CD4-positive, alpha-beta T cell treated with Interleukin-17A for 1 hour (primary cell): ENCODE measurements at regions not wholly inside any gene's neighbourhood (a gene's known extent, or its start where the extent isn't known, plus 50 kb on each side); places are given as distances from the start of the nearest gene placed in this dataset.
"Not testable (repeated sequence)": the region's sequence is repeated elsewhere in the genome, so short reads cannot be mapped to it uniquely, and the experiment has no call there.

Experiments used
- DNase-seq: peaks from one replicate; pipeline ENCODE4 v3.0.0-alpha.2; 2020

- no peak for DNase-seq
Measured at GRCh38 chr4:164345756-164346155, 408.2 kb upstream of the SMIM31 start.

DNA sequence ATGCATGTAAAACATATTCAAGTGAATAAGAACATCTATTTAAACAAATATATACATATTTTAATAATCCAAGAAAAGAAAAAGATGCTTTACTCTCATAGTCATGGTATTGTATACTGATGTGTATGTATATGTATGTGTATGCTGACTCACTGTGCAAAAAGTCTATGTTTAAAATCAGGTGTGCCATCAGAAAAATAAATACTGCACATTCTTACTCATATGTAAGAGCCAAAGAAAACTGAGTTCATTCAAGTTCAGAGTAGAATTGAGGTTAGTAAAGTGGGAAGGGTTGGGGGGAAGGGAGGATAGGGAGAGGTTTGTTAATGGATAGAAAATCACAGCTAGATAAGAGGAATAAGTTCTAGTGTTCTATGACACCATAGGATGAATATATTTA is 403.9 kb upstream of the SMIM31 start:
- no peak for DNase-seq

GRCh38 chr4:164350716-164351115 is 403.2 kb upstream of the SMIM31 start:
- DNase-seq: not testable (repeated sequence)

- DNase-seq: no peak
Measured at GRCh38 chr4:164357957-164358356, 396.0 kb upstream of the SMIM31 start.

- DNase-seq: no peak
Measured at GRCh38 chr4:164358400-164358799, 395.5 kb upstream of the SMIM31 start.

- DNase-seq: no peak
Measured at GRCh38 chr4:164359881-164360280, 394.1 kb upstream of the SMIM31 start.

GRCh38 chr4:164368894-164369293 is 385.0 kb upstream of the SMIM31 start:
- DNase-seq: no peak

GRCh38 chr4:164373021-164373420 is 380.9 kb upstream of the SMIM31 start:
- no peak for DNase-seq

GRCh38 chr4:164377277-164377676 is 376.7 kb upstream of the SMIM31 start:
- no peak for DNase-seq

- no peak for DNase-seq
Measured at GRCh38 chr4:164378361-164378760, 375.6 kb upstream of the SMIM31 start.

DNA sequence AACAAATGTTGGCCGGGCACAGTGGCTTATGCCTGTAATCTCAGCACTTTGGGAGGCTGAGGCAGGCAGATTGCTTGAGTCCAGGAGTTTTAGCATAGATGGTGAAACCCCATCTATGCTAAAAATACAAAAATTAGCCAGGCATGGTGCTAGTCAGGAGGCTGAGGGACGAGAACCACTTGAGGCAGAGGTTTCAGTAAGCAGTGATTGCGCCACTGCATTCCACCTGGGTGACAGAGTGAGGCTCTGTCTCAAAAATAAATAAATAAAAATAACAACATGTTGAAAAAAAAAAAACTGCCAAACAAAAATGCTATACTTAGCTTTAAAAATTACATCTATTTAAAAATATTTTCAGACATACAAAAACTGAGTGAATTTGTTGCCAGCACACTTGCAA is 374.2 kb upstream of the SMIM31 start:
- DNase-seq: no peak

- DNase-seq: no peak
Measured at GRCh38 chr4:164381859-164382258, 372.1 kb upstream of the SMIM31 start.

- DNase-seq: no peak
Measured at GRCh38 chr4:164383058-164383357, 370.9 kb upstream of the SMIM31 start.

- no peak for DNase-seq
Measured at GRCh38 chr4:164383358-164384220, 370.3 kb upstream of the SMIM31 start.

DNA sequence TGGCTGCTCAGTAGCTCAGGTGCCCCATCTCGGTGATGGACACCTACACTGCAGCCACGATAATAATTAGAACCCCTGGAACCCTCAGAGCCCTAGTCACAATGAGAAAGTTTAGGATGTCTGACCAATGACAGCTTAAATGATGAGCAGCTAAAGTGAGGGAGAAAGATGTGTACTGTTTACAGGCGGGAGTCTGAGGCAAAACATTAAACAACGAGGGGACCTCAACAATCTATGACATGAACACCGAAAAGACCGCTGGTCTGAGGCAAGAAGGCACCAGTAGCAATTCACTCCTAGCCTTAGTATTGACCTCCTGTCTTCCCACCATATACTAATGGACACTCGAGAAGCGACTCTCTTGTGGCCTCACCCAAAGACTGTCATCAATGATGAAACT is 369.5 kb upstream of the SMIM31 start:
- no peak for DNase-seq

- no peak for DNase-seq
Measured at GRCh38 chr4:164396439-164396838, 357.5 kb upstream of the SMIM31 start.

- no peak for DNase-seq
Measured at GRCh38 chr4:164402554-164402953, 351.4 kb upstream of the SMIM31 start.

GRCh38 chr4:164405774-164406173 is 348.2 kb upstream of the SMIM31 start:
- DNase-seq: no peak

- no peak for DNase-seq
Measured at GRCh38 chr4:164408831-164409230, 345.1 kb upstream of the SMIM31 start.

DNA sequence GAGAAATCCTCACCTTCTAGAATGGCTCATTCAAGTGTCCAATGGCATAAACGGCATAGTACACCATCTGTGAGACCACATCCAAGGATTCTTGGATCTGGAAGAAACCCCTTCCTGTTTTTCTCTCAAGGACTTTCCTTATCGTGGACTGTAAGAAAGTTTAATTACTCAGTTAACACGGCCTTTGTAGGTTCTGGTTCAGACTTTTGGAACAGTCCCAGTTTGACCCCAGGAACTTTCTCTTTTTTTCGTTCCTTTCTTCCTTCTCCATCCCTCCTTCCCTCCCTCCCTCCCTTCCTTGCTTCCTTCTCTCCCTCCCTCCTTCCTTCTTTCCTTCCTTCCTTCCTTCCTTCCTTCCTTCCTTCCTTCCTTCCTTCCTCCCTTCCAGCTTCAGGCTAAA is 343.5 kb upstream of the SMIM31 start:
- no peak for DNase-seq

DNA sequence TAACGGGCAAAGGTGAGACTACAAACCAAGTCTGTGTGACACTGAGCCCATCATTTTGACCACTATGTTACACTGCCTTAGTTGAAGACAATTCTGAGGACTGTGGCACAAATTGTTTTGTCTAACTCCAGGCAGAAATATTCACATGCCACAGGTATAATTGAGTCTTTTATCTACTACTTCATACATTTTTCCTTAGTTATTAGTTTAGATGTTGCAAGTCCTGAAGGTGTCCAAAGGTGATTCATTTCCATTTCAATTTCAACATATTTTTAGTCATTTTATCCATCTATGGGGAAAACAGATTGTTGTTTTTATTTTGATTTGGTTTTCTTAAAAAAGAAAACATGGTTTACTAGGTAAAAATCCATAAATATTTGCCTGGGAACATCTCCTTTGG is 341.7 kb upstream of the SMIM31 start:
- no peak for DNase-seq

- no peak for DNase-seq
Measured at GRCh38 chr4:164413743-164414142, 340.2 kb upstream of the SMIM31 start.

DNA sequence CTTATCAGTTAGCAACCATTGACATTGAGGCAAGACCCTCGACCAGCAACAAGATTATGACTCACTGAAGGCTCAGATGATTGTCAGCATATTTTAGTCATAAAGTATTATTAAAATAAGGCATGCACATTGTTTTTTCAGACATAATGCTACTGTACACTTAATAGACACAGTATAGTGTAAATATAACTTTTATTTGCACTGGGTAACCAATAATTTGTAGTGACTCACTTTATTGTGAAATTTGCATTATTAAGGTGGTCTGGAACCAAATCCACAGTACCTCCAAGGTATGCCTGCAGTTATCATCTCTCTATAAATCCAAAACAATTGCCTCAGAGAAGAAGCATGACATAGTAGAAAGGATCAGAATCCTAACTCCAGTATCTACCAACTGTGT is 330.1 kb upstream of the SMIM31 start:
- no peak for DNase-seq

DNA sequence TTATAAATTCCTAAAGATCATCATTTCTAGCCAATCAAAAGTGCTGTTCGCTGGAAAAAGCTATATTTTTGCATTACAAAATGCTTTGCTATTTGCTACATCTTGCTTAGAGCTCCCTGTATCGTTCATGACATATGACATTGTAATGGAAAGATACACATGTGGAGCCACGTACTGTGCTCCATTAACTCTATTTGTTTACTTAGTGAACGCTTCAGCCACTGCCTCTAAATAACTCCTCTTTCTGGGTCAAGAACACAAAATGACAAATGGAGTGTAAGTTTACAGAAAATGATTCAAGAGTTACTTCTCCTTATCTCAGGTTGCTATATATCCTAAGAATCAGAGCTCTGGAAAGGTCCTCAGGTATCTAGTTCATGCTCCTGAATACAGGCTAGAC is 329.1 kb upstream of the SMIM31 start:
- DNase-seq: no peak

DNA sequence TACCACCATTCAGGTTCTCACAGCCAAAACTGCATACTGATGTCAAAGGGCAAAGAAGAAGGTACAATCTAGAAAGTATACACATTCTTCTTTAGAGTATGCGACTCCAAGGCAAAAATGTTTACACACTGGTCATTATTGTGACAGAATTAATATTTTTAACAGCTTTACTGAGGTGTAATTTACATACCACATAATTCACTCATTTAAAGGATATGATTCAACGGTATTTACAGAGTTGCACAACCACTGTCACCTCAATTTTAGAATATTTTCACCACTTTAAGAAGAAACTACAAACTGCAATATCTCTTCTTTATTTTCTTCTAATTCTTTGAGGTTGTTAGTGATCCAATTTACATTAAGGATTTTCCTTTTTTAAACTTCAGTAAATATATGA is 325.4 kb upstream of the SMIM31 start:
- DNase-seq: no peak
